Colonic mucosa (tissue), 4 donors: ENCODE measurements at regions not wholly inside any gene's neighbourhood (a gene's known extent, or its start where the extent isn't known, plus 50 kb on each side); places are given as distances from the start of the nearest gene placed in this dataset.
"Not testable (repeated sequence)": the region's sequence is repeated elsewhere in the genome, so short reads cannot be mapped to it uniquely, and the experiment has no call there.

Experiments used
- DNase-seq: peaks from one replicate; pipeline ENCODE4 v3.0.0-alpha.2; 2020
- H3K27ac ChIP-seq: fragments of 200-600 bp; one replicate; pipeline ENCODE4 v1.8.0; 2021
- H3K27me3 ChIP-seq: fragments of 200-600 bp; one replicate; pipeline ENCODE4 v1.8.0; 2021
- H3K36me3 ChIP-seq: fragments of 200-600 bp; one replicate; pipeline ENCODE4 v1.8.0; 2021
- H3K4me1 ChIP-seq: fragments of 200-600 bp; one replicate; pipeline ENCODE4 v1.8.0; 2021; ENCODE audit warnings: mild to moderate bottlenecking
- H3K4me3 ChIP-seq: fragments of 200-600 bp; one replicate; pipeline ENCODE4 v1.8.0; 2021
- H3K9ac ChIP-seq, 2 donors: one replicate each; pipeline ENCODE4 v1.7.0; 2013; ENCODE audit warnings: control low read depth in 2 of 2, low read depth in 2 of 2, low read length in 2 of 2
- H3K9me3 ChIP-seq: fragments of 200-600 bp; one replicate; pipeline ENCODE4 v1.8.0; 2021
- CTCF ChIP-seq: fragments of 200-600 bp; IDR thresholded peaks from one replicate; pipeline ENCODE4 v1.8.0; 2022; ENCODE audit warnings: antibody characterized with exemption, mild to moderate bottlenecking
- intact Hi-C: fragments of 100-400 bp; cut with DNase I; formaldehyde crosslinking; loops from one replicate; pipeline ENCODE4 v1.14.1; 2022
- donor health status: healthy.
- donor health status: DM: no; HTN: no; CAD: no.
- donor health status: DM: no; HTN: no; CAD: no.

DNA sequence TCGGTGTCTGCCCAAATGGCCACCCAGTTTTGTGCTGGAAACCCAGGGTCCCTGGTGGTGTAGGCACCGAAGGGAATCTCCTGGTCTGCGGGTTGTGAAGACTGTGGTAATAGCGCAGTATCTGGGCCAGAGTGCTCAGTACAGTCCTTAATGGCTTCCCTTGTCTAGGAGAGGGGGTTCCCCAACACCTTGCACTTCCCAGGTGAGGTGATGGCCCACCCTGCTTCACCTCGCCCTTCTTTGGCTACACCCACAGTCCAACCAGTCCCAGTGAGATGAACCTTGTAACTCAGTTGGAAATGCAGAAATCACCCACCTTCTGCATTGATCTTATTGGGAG is 402.4 kb downstream of the SRGAP2C start:
- Histone ChIP-seq H3K9me3 (no peaks in the 10 kb centered on the region), H3K27ac (no peak overlapping the region), H3K9ac (no peak overlapping the region), H3K27me3 (no peaks in the 10 kb centered on the region), H3K4me3 (no peak overlapping the region), H3K36me3 (no peaks in the 10 kb centered on the region), H3K4me1 (no peaks in the 10 kb centered on the region)
- no peak for TF ChIP-seq CTCF
- DNase-seq, result no peak
- intact Hi-C loops, result no loop called here

DNA sequence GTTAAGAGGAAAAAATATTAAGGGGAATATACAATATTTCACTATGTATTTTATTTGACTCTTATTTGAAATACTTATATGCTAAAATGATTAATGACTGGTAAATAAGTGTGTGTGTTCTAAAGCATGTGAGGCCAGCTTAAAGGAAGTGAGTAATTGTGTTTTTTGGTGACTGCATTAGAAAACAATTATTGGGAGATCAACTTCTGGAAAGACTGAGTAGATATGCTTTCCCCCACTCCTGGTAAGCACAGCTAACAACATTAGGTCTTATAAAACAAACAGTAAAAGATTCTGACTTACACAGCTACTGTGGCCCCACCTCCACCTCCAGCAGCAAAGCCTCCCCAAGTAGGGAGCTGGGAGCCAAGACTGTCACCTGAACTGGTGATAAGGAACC is 403.0 kb downstream of the SRGAP2C start:
- no peak for TF ChIP-seq CTCF
- DNase-seq, result no peak
- no peak overlapping the region for H3K4me3 ChIP-seq

DNA sequence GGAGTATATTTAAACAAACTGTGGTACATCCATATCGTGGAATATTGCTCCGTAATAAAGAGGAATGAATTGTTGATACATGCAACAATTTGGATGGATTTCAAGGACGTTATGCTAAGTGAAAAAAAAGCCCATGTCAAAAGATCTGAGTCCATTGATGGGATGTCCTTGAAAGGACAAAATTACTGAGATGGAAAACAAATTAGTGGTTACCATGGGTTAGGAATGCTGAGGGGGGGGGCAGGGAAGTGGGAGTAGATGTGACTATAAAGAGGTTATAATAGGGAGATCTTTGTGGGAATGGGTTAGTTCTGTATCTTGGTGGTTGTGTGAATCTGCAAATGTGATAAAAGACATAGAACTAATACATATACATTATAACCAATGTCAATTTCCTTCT is 409.3 kb downstream of the SRGAP2C start:
- intact Hi-C loops, result no loop called here
- Histone ChIP-seq H3K9ac (no peak overlapping the region), H3K27ac (no peak overlapping the region), H3K4me1 (no peaks in the 10 kb centered on the region), H3K9me3 (no peaks in the 10 kb centered on the region), H3K4me3 (no peak overlapping the region), H3K36me3 (no peaks in the 10 kb centered on the region), H3K27me3 (no peaks in the 10 kb centered on the region)
- no peak for TF ChIP-seq CTCF
- DNase-seq, result no peak

More for the DNA sequence above, 403.0 kb downstream of the SRGAP2C start:
- Histone ChIP-seq H3K27me3 (no peaks in the 10 kb centered on the region), H3K27ac (no peak overlapping the region), H3K9me3 (no peaks in the 10 kb centered on the region), H3K4me1 (no peaks in the 10 kb centered on the region), H3K36me3 (no peaks in the 10 kb centered on the region), H3K9ac (no peak overlapping the region)
- intact Hi-C loops, result no loop called here

- Histone ChIP-seq H3K27me3 (no peaks in the 10 kb centered on the region), H3K4me3 (no peak overlapping the region), H3K9me3 (no peaks in the 10 kb centered on the region), H3K27ac (no peak overlapping the region), H3K36me3 (no peaks in the 10 kb centered on the region), H3K9ac (no peak overlapping the region), H3K4me1 (no peaks in the 10 kb centered on the region)
- peak; percentile 28 for DNase-seq
- TF ChIP-seq CTCF, result no peak
- intact Hi-C loops, result no loop called here
These were observed 410.3 kb downstream of the SRGAP2C start for GRCh38 chr1:121595089-121595488.

GRCh38 chr1:121604843-121605444 is 420.2 kb downstream of the SRGAP2C start:
- H3K9ac ChIP-seq, DNase-seq, H3K4me1 ChIP-seq, H3K36me3 ChIP-seq, intact Hi-C loops, H3K27me3 ChIP-seq, H3K27ac ChIP-seq, H3K9me3 ChIP-seq, H3K4me3 ChIP-seq: not testable (repeated sequence)

DNA sequence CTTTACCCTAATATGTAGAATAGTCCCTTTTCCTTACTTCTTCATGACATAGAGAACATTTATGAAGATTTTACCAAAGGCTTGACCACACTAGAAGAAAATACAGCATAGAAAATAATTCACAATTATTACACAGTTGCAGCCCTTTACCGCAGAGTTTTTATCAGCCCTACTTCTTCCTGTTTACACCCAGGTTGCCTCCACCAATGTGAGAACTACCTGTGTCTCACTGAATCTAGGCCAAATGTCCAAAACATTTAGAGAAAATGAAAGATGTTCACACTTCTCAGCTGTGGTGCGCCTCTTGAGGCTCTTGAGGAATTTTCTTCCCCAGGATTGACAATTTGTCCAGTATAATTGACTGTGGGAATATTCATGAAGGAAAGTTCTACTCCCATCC is 422.7 kb downstream of the SRGAP2C start:
- H3K9ac ChIP-seq, H3K9me3 ChIP-seq, H3K27ac ChIP-seq, DNase-seq, H3K36me3 ChIP-seq, intact Hi-C loops, H3K4me1 ChIP-seq, H3K27me3 ChIP-seq, H3K4me3 ChIP-seq: not testable (repeated sequence)
